ENCODE measurements at regions not wholly inside any gene's neighbourhood (a gene's known extent, or its start where the extent isn't known, plus 50 kb on each side); places are given as distances from the start of the nearest gene placed in this dataset.

GRCh38 chr15:38823263-38823662 lies 258.6 kb upstream of the RASGRP1 start:
- Histone ChIP-seq H3K9me2 (replicated peaks; ENCODE audit: insufficient read depth, low read length) (no peaks in the 10 kb centered on the region), H3F3A (ENCODE audit: insufficient read depth, low read length) (no peaks in the 10 kb centered on the region), H2AFZ (ENCODE audit: low read length) (no peak overlapping the region), H3K9me3 (replicated peaks; ENCODE audit: insufficient read depth, low read length) (no peaks in the 10 kb centered on the region), H3K4me2 (ENCODE audit: low read depth, low read length) (no peak overlapping the region), H3K4me3 (ENCODE audit: low read length) (no peak overlapping the region), H3K27ac (ENCODE audit: low read length) (no peak overlapping the region), H4K20me1 (ENCODE audit: insufficient read depth, low read length) (no peaks in the 10 kb centered on the region), H3K36me3 (replicated peaks; ENCODE audit: insufficient read depth, low read length) (no peaks in the 10 kb centered on the region), H3K9ac (ENCODE audit: low read length) (no peak overlapping the region), H3K4me1 (ENCODE audit: low read length) (no peaks in the 10 kb centered on the region), H3K27me3 (replicated peaks; ENCODE audit: insufficient read depth, low read length) (no peaks in the 10 kb centered on the region), H3K79me2 (ENCODE audit: low read length) (no peaks in the 10 kb centered on the region)
- no peak for DNase-seq
- TF ChIP-seq EZH2 (optimal IDR thresholded peaks at IDR 0.05; ENCODE audit: low read depth, low read length) (no peak), EZH2phosphoT487 (IDR thresholded peaks at IDR 0.05; ENCODE audit: low read length) (no peak)
- TF ChIP-seq, protein P1, sequence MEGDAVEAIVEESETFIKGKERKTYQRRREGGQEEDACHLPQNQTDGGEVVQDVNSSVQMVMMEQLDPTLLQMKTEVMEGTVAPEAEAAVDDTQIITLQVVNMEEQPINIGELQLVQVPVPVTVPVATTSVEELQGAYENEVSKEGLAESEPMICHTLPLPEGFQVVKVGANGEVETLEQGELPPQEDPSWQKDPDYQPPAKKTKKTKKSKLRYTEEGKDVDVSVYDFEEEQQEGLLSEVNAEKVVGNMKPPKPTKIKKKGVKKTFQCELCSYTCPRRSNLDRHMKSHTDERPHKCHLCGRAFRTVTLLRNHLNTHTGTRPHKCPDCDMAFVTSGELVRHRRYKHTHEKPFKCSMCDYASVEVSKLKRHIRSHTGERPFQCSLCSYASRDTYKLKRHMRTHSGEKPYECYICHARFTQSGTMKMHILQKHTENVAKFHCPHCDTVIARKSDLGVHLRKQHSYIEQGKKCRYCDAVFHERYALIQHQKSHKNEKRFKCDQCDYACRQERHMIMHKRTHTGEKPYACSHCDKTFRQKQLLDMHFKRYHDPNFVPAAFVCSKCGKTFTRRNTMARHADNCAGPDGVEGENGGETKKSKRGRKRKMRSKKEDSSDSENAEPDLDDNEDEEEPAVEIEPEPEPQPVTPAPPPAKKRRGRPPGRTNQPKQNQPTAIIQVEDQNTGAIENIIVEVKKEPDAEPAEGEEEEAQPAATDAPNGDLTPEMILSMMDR (IDR thresholded peaks at IDR 0.05; ENCODE audit: low read length): no peak

GRCh38 chr15:38824719-38825118 lies 260.1 kb upstream of the RASGRP1 start:
- Histone ChIP-seq H4K20me1 (ENCODE audit: insufficient read depth, low read length) (no peaks in the 10 kb centered on the region), H3K27me3 (replicated peaks; ENCODE audit: insufficient read depth, low read length) (no peaks in the 10 kb centered on the region), H3K9me2 (replicated peaks; ENCODE audit: insufficient read depth, low read length) (no peaks in the 10 kb centered on the region), H3K36me3 (replicated peaks; ENCODE audit: insufficient read depth, low read length) (no peaks in the 10 kb centered on the region), H3K27ac (ENCODE audit: low read length) (no peak overlapping the region), H3F3A (ENCODE audit: insufficient read depth, low read length) (no peaks in the 10 kb centered on the region), H3K9me3 (replicated peaks; ENCODE audit: insufficient read depth, low read length) (no peaks in the 10 kb centered on the region), H3K4me2 (ENCODE audit: low read depth, low read length) (no peak overlapping the region), H2AFZ (ENCODE audit: low read length) (no peak overlapping the region), H3K4me3 (ENCODE audit: low read length) (no peak overlapping the region), H3K79me2 (ENCODE audit: low read length) (no peaks in the 10 kb centered on the region), H3K4me1 (ENCODE audit: low read length) (no peaks in the 10 kb centered on the region), H3K9ac (ENCODE audit: low read length) (no peak overlapping the region)
- TF ChIP-seq EZH2phosphoT487 (IDR thresholded peaks at IDR 0.05; ENCODE audit: low read length) (no peak), EZH2 (optimal IDR thresholded peaks at IDR 0.05; ENCODE audit: low read depth, low read length) (no peak)
- TF ChIP-seq, protein P1 (IDR thresholded peaks at IDR 0.05; ENCODE audit: low read length): no peak
- DNase-seq: no peak

GRCh38 chr15:38826880-38827279 lies 262.3 kb upstream of the RASGRP1 start:
- Histone ChIP-seq H4K20me1 (ENCODE audit: insufficient read depth, low read length) (no peaks in the 10 kb centered on the region), H2AFZ (ENCODE audit: low read length) (no peak overlapping the region), H3K27me3 (replicated peaks; ENCODE audit: insufficient read depth, low read length) (no peaks in the 10 kb centered on the region), H3K9ac (ENCODE audit: low read length) (no peak overlapping the region), H3F3A (ENCODE audit: insufficient read depth, low read length) (no peaks in the 10 kb centered on the region), H3K79me2 (ENCODE audit: low read length) (no peaks in the 10 kb centered on the region), H3K27ac (ENCODE audit: low read length) (no peak overlapping the region), H3K4me1 (ENCODE audit: low read length) (no peaks in the 10 kb centered on the region), H3K4me3 (ENCODE audit: low read length) (no peak overlapping the region), H3K9me3 (replicated peaks; ENCODE audit: insufficient read depth, low read length) (no peaks in the 10 kb centered on the region), H3K9me2 (replicated peaks; ENCODE audit: insufficient read depth, low read length) (no peaks in the 10 kb centered on the region), H3K36me3 (replicated peaks; ENCODE audit: insufficient read depth, low read length) (no peaks in the 10 kb centered on the region), H3K4me2 (ENCODE audit: low read depth, low read length) (no peak overlapping the region)
- TF ChIP-seq, protein P1 (IDR thresholded peaks at IDR 0.05; ENCODE audit: low read length): no peak
- TF ChIP-seq EZH2phosphoT487 (IDR thresholded peaks at IDR 0.05; ENCODE audit: low read length): no peak
- no peak for DNase-seq

Measured in MM.1S (cell line).